Neutrophil (primary cell): ENCODE measurements at regions not wholly inside any gene's neighbourhood (a gene's known extent, or its start where the extent isn't known, plus 50 kb on each side); places are given as distances from the start of the nearest gene placed in this dataset.

ENCODE experiments used
- H3K27ac ChIP-seq: fragments of 200-600 bp; sonication (generic); 2 replicates; pipeline ENCODE4 v1.5.1; 2016; ENCODE audit warnings: mild to moderate bottlenecking, moderate library complexity
- H3K27me3 ChIP-seq: fragments of 200-600 bp; sonication (generic); 2 replicates; pipeline ENCODE4 v1.6.0; 2016; ENCODE audit warnings: mild to moderate bottlenecking
- H3K36me3 ChIP-seq: fragments of 200-600 bp; sonication (generic); 2 replicates; pipeline ENCODE4 v1.5.1; 2017
- H3K4me1 ChIP-seq, 2 experiments: fragments of 200-600 bp in 1 of 2; sonication (generic) in 1 of 2; 1 replicate in 1 of 2; 2 replicates in 1 of 2; pipeline versions ENCODE4 v1.5.1 to v1.6.1; 2013 to 2016; ENCODE audit warnings: low read depth in 1 of 2, low read length in 1 of 2, mild to moderate bottlenecking in 1 of 2, moderate library complexity in 1 of 2; ENCODE audit not compliant: control insufficient read depth in 1 of 2, insufficient read depth in 1 of 2
- H3K4me3 ChIP-seq, 2 experiments: fragments of 200-600 bp in 1 of 2; sonication (generic) in 1 of 2; 1 replicate in 1 of 2; 2 replicates in 1 of 2; pipeline ENCODE4 v1.5.1; 2013 to 2016; ENCODE audit warnings: low read depth in 1 of 2, low read length in 1 of 2, mild to moderate bottlenecking in 1 of 2, moderate library complexity in 1 of 2
- H3K9me3 ChIP-seq: fragments of 200-600 bp; sonication (generic); 2 replicates; pipeline ENCODE4 v1.5.1; 2016
- TF ChIP-seq, protein P1 (sequence below): fragments of 200-600 bp; sonication (generic); IDR thresholded peaks from 2 replicates; pipeline ENCODE4 v1.5.1; 2016; ENCODE audit warnings: antibody characterized with exemption

DNA sequence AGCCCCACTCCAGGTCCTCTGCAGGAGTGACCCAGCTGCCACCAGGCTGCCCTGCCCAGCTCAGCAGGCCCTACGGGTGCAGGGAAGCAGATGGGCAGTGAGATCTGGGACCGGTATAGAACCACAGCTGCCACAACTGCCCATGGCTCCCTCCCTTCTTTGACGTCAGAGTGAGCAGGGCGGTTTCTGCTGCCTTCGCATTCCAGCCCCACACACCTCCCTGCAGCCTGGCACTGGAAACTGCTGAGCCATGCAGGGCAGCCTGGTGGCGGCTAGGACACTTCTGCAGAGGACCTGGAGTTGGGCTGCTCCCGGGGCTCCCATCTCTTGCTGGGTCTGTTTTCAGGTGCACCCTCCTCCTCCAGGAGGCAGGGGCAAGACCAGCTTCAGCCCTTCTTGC lies 101.6 kb upstream of the CD93 start:
- Histone ChIP-seq H3K27me3 (no peaks in the 10 kb centered on the region), H3K36me3 (no peaks in the 10 kb centered on the region), H3K27ac (no peak overlapping the region), H3K9me3 (no peaks in the 10 kb centered on the region), H3K4me3 (no peak overlapping the region), H3K4me1 (no peaks in the 10 kb centered on the region)
- TF ChIP-seq, protein P1, sequence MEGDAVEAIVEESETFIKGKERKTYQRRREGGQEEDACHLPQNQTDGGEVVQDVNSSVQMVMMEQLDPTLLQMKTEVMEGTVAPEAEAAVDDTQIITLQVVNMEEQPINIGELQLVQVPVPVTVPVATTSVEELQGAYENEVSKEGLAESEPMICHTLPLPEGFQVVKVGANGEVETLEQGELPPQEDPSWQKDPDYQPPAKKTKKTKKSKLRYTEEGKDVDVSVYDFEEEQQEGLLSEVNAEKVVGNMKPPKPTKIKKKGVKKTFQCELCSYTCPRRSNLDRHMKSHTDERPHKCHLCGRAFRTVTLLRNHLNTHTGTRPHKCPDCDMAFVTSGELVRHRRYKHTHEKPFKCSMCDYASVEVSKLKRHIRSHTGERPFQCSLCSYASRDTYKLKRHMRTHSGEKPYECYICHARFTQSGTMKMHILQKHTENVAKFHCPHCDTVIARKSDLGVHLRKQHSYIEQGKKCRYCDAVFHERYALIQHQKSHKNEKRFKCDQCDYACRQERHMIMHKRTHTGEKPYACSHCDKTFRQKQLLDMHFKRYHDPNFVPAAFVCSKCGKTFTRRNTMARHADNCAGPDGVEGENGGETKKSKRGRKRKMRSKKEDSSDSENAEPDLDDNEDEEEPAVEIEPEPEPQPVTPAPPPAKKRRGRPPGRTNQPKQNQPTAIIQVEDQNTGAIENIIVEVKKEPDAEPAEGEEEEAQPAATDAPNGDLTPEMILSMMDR = no peak

DNA sequence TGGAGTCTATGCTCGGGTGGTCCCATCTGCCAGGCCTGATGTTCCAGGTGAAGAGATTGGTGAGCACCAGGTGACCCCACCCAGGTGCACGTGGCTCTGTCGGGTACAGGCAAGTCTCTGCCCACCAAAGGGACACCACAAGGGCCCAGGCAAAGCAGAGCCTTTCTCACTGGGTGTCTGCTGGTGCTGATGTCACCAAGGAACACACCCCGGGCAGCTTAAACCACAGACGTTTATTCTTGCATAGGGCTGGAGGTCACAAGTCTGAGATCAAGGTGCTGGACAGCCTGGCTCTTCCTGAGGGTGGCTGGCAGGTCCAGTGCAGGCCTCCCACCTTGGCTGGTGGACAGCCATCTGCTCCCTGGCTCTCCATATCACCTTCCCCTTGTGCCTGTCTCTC lies 100.7 kb upstream of the CD93 start:
- TF ChIP-seq, protein P1 = no peak
- Histone ChIP-seq H3K9me3 (no peaks in the 10 kb centered on the region), H3K27ac (no peak overlapping the region), H3K27me3 (no peaks in the 10 kb centered on the region), H3K4me1 (no peaks in the 10 kb centered on the region), H3K36me3 (no peaks in the 10 kb centered on the region), H3K4me3 (no peak overlapping the region)

DNA sequence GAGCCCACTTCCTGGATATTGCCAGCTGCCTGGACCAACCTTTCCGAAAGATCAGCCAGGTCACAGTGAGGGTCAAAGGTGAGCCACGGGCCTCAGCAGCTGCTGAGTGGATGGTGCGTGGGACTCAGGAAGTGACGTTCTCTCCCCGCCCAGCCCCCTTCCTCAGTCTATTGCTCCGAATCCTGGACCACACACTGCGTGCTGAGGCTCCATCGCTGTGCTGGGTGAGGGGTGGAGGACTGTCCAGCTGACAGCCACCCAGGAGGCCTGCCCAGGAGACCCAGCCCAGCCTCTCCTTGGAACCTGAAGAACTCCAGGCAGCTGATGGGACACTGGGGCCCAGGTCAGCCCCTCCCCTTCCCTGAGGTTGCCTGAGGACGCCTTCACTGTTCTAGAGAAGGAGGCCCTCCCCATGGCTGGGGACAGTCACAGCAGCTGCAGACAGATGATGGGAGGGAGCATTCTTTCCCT lies 94.4 kb upstream of the CD93 start:
- H3K4me3 ChIP-seq = no peak overlapping the region
- H3K27me3 ChIP-seq = no peaks in the 10 kb centered on the region
- H3K36me3 ChIP-seq = no peaks in the 10 kb centered on the region
- no peak overlapping the region for H3K27ac ChIP-seq
- H3K9me3 ChIP-seq = no peaks in the 10 kb centered on the region
- peaks cover 7 to 22% of the 10 kb centered on the region in 2 experiments for H3K4me1 ChIP-seq
- TF ChIP-seq, protein P1 = no peak

DNA sequence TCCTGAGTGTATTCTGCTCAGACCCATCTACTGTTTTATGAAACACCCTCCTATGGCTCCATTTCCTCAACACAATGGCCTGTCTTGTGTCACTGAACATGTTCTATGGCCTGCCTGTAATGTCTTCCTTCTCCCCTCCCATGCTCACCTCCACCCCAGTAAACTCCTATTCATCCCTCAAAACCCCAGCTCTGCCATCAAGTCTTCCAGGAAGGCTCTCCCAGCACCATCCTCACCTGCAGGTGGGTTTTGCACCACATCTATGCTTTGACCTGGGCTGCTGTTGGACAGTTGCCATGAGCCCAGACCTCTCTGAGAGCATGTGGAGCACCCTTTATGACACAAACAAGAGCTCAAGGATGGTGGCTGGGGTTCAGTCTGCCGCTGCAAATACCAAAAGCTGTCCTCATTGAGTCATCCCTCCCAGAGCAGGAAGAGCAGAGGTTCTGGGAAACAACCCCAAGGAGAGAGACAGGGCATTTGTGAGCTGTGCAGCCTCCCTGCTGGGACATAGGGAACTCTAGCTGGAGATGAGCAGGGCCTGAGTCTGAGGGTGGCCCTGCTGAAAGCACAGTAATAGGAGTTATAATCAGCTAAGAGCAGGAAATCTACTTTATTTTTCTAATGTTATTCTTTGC lies 93.8 kb upstream of the CD93 start:
- Histone ChIP-seq H3K27me3 (no peaks in the 10 kb centered on the region), H3K27ac (no peak overlapping the region), H3K4me3 (no peak overlapping the region), H3K9me3 (no peaks in the 10 kb centered on the region), H3K36me3 (no peaks in the 10 kb centered on the region), H3K4me1 (peaks cover 7 to 22% of the 10 kb centered on the region in 2 experiments)
- TF ChIP-seq, protein P1 = no peak

GRCh38 chr20:23178806-23179205 lies 92.7 kb upstream of the CD93 start:
- no peaks in the 10 kb centered on the region for H3K9me3 ChIP-seq
- H3K27ac ChIP-seq = peak overlapping the region; percentile 3
- H3K36me3 ChIP-seq = no peaks in the 10 kb centered on the region
- no peaks in the 10 kb centered on the region for H3K27me3 ChIP-seq
- TF ChIP-seq, protein P1 = peak; percentile 57
- no peak overlapping the region for H3K4me3 ChIP-seq
- H3K4me1 ChIP-seq = peaks cover 7 to 22% of the 10 kb centered on the region in 2 experiments
